SU-DHL-6 (cell line): ENCODE measurements at regions not wholly inside any gene's neighbourhood (a gene's known extent, or its start where the extent isn't known, plus 50 kb on each side); places are given as distances from the start of the nearest gene placed in this dataset.

Experiments used
- CTCF ChIP-seq: fragments of 200-600 bp; sonication (generic); IDR thresholded peaks from one replicate; pipeline ENCODE4 v1.5.1; 2017; ENCODE audit warnings: antibody characterized with exemption, mild to moderate bottlenecking, low read length, moderate library complexity; ENCODE audit not compliant: insufficient read depth, poor library complexity, severe bottlenecking
- EZH2phosphoT487 ChIP-seq: fragments of 200-600 bp; sonication (generic), shearing (Covaris generic); conservative IDR thresholded peaks from 2 replicates; pipeline ENCODE4 v1.6.1; 2018; ENCODE audit warnings: mild to moderate bottlenecking, antibody characterized with exemption, low read length, moderate library complexity, mixed read lengths

- no peak for TF ChIP-seq CTCF
- TF ChIP-seq EZH2phosphoT487: no peak
These were observed 165.9 kb upstream of the NAMPT start for GRCh38 chr7:106450716-106451115.
